Transverse colon (tissue), 4 donors: ENCODE measurements at regions not wholly inside any gene's neighbourhood (a gene's known extent, or its start where the extent isn't known, plus 50 kb on each side); places are given as distances from the start of the nearest gene placed in this dataset.

ENCODE experiments used
- CTCF ChIP-seq, 5 experiments: fragments of 200-600 bp in 3 of 5; fragments of 450-650 bp in 2 of 5; sonication (generic) in 3 of 5; IDR thresholded peaks; 1 replicate in 2 of 5; 2 replicates in 3 of 5; pipeline ENCODE4 v1.5.1; 2016 to 2017; ENCODE audit warnings: antibody characterized with exemption in 5 of 5, inconsistent platforms in 3 of 5, mild to moderate bottlenecking in 2 of 5, moderate library complexity in 1 of 5
- EP300 ChIP-seq: sonication (generic); formaldehyde crosslinking; IDR thresholded peaks from one replicate; pipeline ENCODE4 v1.6.1; 2017; ENCODE audit warnings: antibody characterized with exemption, low read depth
- POLR2A ChIP-seq: fragments of 450-650 bp; IDR thresholded peaks from one replicate; pipeline ENCODE4 v1.6.1; 2016; ENCODE audit warnings: antibody characterized with exemption, mild to moderate bottlenecking, moderate library complexity
- POLR2AphosphoS5 ChIP-seq, 3 donors: sonication (generic); formaldehyde crosslinking; IDR thresholded peaks; one replicate each; pipeline ENCODE4 v1.6.1; 2016; ENCODE audit warnings: antibody characterized with exemption in 3 of 3

- TF ChIP-seq POLR2A (no peak), CTCF (IDR thresholded peaks at IDR 0.05) (no peak), POLR2AphosphoS5 (IDR thresholded peaks at IDR 0.05) (no peak), EP300 (no peak)
Observed at GRCh38 chr2:15038366-15039364, 406.1 kb downstream of the LRATD1 start.
